DND-41 (cell line): ENCODE measurements at regions not wholly inside any gene's neighbourhood (a gene's known extent, or its start where the extent isn't known, plus 50 kb on each side); places are given as distances from the start of the nearest gene placed in this dataset.
"Not testable (repeated sequence)": the region's sequence is repeated elsewhere in the genome, so short reads cannot be mapped to it uniquely, and the experiment has no call there.

Experiments
- ATAC-seq: fragments of 200-7000 bp; cut with Tn5 transposase; 3 replicates; pipeline ENCODE4 v1.9.1; 2021; ENCODE audit warnings: low read depth; ENCODE audit not compliant: insufficient read depth
- DNase-seq: peaks from one replicate; pipeline ENCODE4 v3.0.0-alpha.2; 2020
- H2AFZ ChIP-seq: 2 replicates; pipeline ENCODE4 v1.6.0; 2012; ENCODE audit warnings: low read depth, low read length
- H3K27ac ChIP-seq: 2 replicates; pipeline ENCODE4 v1.5.1; 2012; ENCODE audit warnings: low read length, inconsistent platforms
- H3K27me3 ChIP-seq: fragments of 200-600 bp; sonication (generic); 2 replicates; pipeline ENCODE4 v1.6.0; 2012; ENCODE audit warnings: low read length, mild to moderate bottlenecking, inconsistent platforms; ENCODE audit not compliant: insufficient read depth, poor library complexity
- H3K36me3 ChIP-seq: 2 replicates; pipeline ENCODE4 v1.5.1; 2012; ENCODE audit warnings: low read length, inconsistent platforms; ENCODE audit not compliant: insufficient read depth
- H3K4me1 ChIP-seq: 2 replicates; pipeline ENCODE4 v1.5.1; 2012; ENCODE audit warnings: mild to moderate bottlenecking, low read length; ENCODE audit not compliant: insufficient read depth
- H3K4me2 ChIP-seq: 2 replicates; pipeline ENCODE4 v1.6.0; 2012; ENCODE audit warnings: mild to moderate bottlenecking, moderate library complexity, low read length, inconsistent platforms; ENCODE audit not compliant: insufficient read depth
- H3K4me3 ChIP-seq, 2 experiments: fragments of 200-600 bp in 1 of 2; shearing (Covaris generic) in 1 of 2; 2 replicates each; pipeline ENCODE4 v1.5.1; 2012 to 2016; ENCODE audit warnings: inconsistent platforms in 2 of 2, low read length in 2 of 2, mild to moderate bottlenecking in 2 of 2, low read depth in 1 of 2, moderate library complexity in 1 of 2
- H3K79me2 ChIP-seq: 2 replicates; pipeline ENCODE4 v1.6.0; 2012; ENCODE audit warnings: low read length, inconsistent platforms; ENCODE audit not compliant: insufficient read depth
- H3K9ac ChIP-seq: 2 replicates; pipeline ENCODE4 v1.6.0; 2012; ENCODE audit warnings: low read depth, mild to moderate bottlenecking, inconsistent platforms, low read length, moderate library complexity
- H3K9me3 ChIP-seq: 2 replicates; pipeline ENCODE4 v1.5.1; 2012; ENCODE audit warnings: low read length, moderate library complexity, mild to moderate bottlenecking, inconsistent platforms; ENCODE audit not compliant: insufficient read depth, severe bottlenecking
- H4K20me1 ChIP-seq: 2 replicates; pipeline ENCODE4 v1.6.0; 2012; ENCODE audit warnings: low read length; ENCODE audit not compliant: insufficient read depth
- CTCF ChIP-seq: IDR thresholded peaks from 2 replicates; pipeline ENCODE4 v1.5.1; 2012; ENCODE audit warnings: borderline replicate concordance, low read length, moderate library complexity, mild to moderate bottlenecking; ENCODE audit not compliant: poor library complexity, severe bottlenecking; ENCODE audit errors: extremely low read depth
- EZH2 ChIP-seq: IDR thresholded peaks from 3 replicates; pipeline ENCODE4 v1.6.1; 2012; ENCODE audit warnings: borderline replicate concordance, low read depth, mild to moderate bottlenecking, moderate library complexity, low read length, inconsistent platforms; ENCODE audit not compliant: severe bottlenecking

GRCh38 chr15:26001201-26001600 lies 138.1 kb upstream of the ATP10A start:
- Histone ChIP-seq H3K27ac (no peak overlapping the region), H2AFZ (no peak overlapping the region), H3K9ac (no peak overlapping the region), H3K4me3 (no peak overlapping the region), H3K79me2 (no peaks in the 10 kb centered on the region), H3K4me2 (no peak overlapping the region), H3K36me3 (no peaks in the 10 kb centered on the region), H3K4me1 (no peaks in the 10 kb centered on the region), H3K9me3 (no peaks in the 10 kb centered on the region), H3K27me3 (no peaks in the 10 kb centered on the region), H4K20me1 (no peaks in the 10 kb centered on the region)
- ATAC-seq (no peak), DNase-seq (no peak)
- TF ChIP-seq EZH2 (no peak), CTCF (no peak)

DNA sequence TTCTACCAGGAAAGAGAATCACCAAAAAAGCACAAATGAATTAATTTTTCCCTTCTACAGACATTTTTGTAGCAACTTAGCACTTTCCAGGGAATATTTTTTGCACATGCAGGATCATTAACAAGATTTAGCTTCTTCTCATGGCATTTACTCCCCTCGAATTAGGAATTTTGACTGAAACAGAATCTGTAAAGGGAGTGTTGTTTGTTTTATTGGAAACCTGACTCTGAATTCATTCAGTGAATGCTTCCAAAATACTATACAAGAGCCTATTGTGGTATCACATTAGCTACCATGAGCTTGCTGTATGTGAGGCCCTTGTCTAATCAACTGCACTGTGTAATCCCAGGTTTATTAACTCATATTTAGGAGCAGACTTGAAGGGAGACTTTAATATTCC lies 130.4 kb upstream of the ATP10A start:
- no peak overlapping the region for H3K27ac ChIP-seq
- H2AFZ ChIP-seq: no peak overlapping the region
- no peaks in the 10 kb centered on the region for H4K20me1 ChIP-seq
- H3K9ac ChIP-seq: no peak overlapping the region
- no peaks in the 10 kb centered on the region for H3K36me3 ChIP-seq
- H3K27me3 ChIP-seq: no peaks in the 10 kb centered on the region
- H3K4me1 ChIP-seq: no peaks in the 10 kb centered on the region
- no peaks in the 10 kb centered on the region for H3K9me3 ChIP-seq
- H3K79me2 ChIP-seq: no peaks in the 10 kb centered on the region
- TF ChIP-seq EZH2 (no peak), CTCF (no peak)
- ATAC-seq (no peak), DNase-seq (no peak)
- no peak overlapping the region for H3K4me2 ChIP-seq
- no peak overlapping the region for H3K4me3 ChIP-seq

DNA sequence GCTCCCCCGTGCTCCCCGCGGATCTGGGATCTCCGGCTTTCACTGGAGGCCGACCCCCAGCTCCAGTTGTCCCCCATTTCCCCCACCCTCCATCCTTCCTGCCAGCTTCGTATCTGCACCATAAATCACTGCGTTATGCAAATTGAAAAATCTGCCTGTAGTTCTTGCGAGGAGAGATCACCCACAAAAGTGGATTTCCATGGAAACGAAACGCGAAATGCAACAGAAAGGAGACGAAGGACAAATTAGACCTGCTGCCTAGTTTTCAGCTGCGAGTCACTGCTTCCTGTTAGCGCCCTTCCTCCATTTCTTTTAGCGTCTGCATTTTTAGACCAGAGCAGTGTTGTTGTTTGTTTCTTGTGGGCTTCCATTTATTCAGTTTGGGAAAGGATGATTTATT lies 127.1 kb upstream of the ATP10A start:
- ATAC-seq (no peak), DNase-seq (no peak)
- Histone ChIP-seq H3K4me3 (no peak overlapping the region), H3K4me1 (no peaks in the 10 kb centered on the region), H3K4me2 (no peak overlapping the region), H3K27me3 (no peaks in the 10 kb centered on the region), H3K27ac (no peak overlapping the region), H3K36me3 (no peaks in the 10 kb centered on the region), H3K9me3 (no peaks in the 10 kb centered on the region), H3K9ac (no peak overlapping the region), H4K20me1 (no peaks in the 10 kb centered on the region), H3K79me2 (no peaks in the 10 kb centered on the region), H2AFZ (no peak overlapping the region)
- no peak for TF ChIP-seq CTCF
- no peak for TF ChIP-seq EZH2

DNA sequence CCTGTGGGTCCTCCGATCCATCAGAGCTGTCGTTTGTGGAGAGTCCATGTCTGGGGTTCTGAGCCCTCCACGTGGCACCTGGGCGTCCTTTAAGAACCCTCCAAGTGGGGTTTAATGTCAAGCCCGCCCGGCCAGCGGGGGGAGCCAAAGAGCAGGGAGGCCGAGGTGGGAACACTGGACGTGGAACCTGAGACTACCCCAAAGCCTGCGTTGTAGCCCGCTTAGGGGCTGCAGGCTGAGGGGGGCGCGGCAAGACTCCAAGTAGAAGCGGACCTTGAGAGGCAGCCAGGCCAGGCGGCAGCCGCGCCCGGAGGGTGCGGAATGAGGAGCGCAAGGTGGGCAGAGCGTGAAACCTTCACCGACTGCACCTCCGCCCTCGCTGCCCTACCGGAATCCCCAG lies 126.2 kb upstream of the ATP10A start:
- H3K27me3 ChIP-seq: no peaks in the 10 kb centered on the region
- H4K20me1 ChIP-seq: no peaks in the 10 kb centered on the region
- H3K27ac ChIP-seq: no peak overlapping the region
- DNase-seq (no peak), ATAC-seq (no peak)
- H3K9me3 ChIP-seq: no peaks in the 10 kb centered on the region
- no peaks in the 10 kb centered on the region for H3K36me3 ChIP-seq
- no peaks in the 10 kb centered on the region for H3K4me1 ChIP-seq
- no peak overlapping the region for H3K9ac ChIP-seq
- no peak for TF ChIP-seq EZH2
- peak; percentile 19 for TF ChIP-seq CTCF
- no peak overlapping the region for H2AFZ ChIP-seq
- H3K4me3 ChIP-seq: no peak overlapping the region
- H3K4me2 ChIP-seq: no peak overlapping the region
- no peaks in the 10 kb centered on the region for H3K79me2 ChIP-seq

- not testable (repeated sequence) for H4K20me1 ChIP-seq, H3K36me3 ChIP-seq, H3K4me1 ChIP-seq, H3K4me3 ChIP-seq, H2AFZ ChIP-seq, H3K4me2 ChIP-seq, H3K27me3 ChIP-seq, DNase-seq, H3K9me3 ChIP-seq, ATAC-seq, H3K9ac ChIP-seq, H3K27ac ChIP-seq, H3K79me2 ChIP-seq
Measured at GRCh38 chr15:25988716-25989115, 125.6 kb upstream of the ATP10A start.
